ENCODE measurements at regions not wholly inside any gene's neighbourhood (a gene's known extent, or its start where the extent isn't known, plus 50 kb on each side); places are given as distances from the start of the nearest gene placed in this dataset.
A peak's percentile ranks its signal among the peaks of the same experiment; 100 is the strongest.

GRCh38 chr3:127091376-127091775 is 101.6 kb upstream of the PRR23E start:
- no peak for DNase-seq

GRCh38 chr3:127092368-127092767 is 100.6 kb upstream of the PRR23E start:
- DNase-seq: no peak

- no peak for DNase-seq
Observed at GRCh38 chr3:127092776-127093175, 100.2 kb upstream of the PRR23E start.

- no peak for DNase-seq
Observed at GRCh38 chr3:127093312-127093711, 99.6 kb upstream of the PRR23E start.

- no peak for DNase-seq
Observed at GRCh38 chr3:127095774-127096173, 97.2 kb upstream of the PRR23E start.

- DNase-seq: no peak
Observed at GRCh38 chr3:127096256-127097071, 96.5 kb upstream of the PRR23E start.

GRCh38 chr3:127097072-127097405 is 95.9 kb upstream of the PRR23E start:
- no peak for DNase-seq

- DNase-seq: no peak
Observed at GRCh38 chr3:127097481-127097880, 95.5 kb upstream of the PRR23E start.

- DNase-seq: no peak
Observed at GRCh38 chr3:127099982-127100381, 92.9 kb upstream of the PRR23E start.

GRCh38 chr3:127100459-127101410 is 92.2 kb upstream of the PRR23E start:
- DNase-seq: no peak

- DNase-seq: no peak
Observed at GRCh38 chr3:127101411-127102187, 91.3 kb upstream of the PRR23E start.

- no peak for DNase-seq
Observed at GRCh38 chr3:127102188-127102520, 90.8 kb upstream of the PRR23E start.

- no peak for DNase-seq
Observed at GRCh38 chr3:127102587-127102986, 90.3 kb upstream of the PRR23E start.

GRCh38 chr3:127103080-127103479 is 89.9 kb upstream of the PRR23E start:
- DNase-seq: no peak

- peak; percentile 56 for DNase-seq
Observed at GRCh38 chr3:127104586-127104985, 88.3 kb upstream of the PRR23E start.

GRCh38 chr3:127105587-127105986 is 87.3 kb upstream of the PRR23E start:
- no peak for DNase-seq

- no peak for DNase-seq
Observed at GRCh38 chr3:127106053-127106452, 86.9 kb upstream of the PRR23E start.

- DNase-seq: no peak
Observed at GRCh38 chr3:127106456-127106855, 86.5 kb upstream of the PRR23E start.

- no peak for DNase-seq
Observed at GRCh38 chr3:127107002-127107401, 85.9 kb upstream of the PRR23E start.

- no peak for DNase-seq
Observed at GRCh38 chr3:127107491-127108375, 85.2 kb upstream of the PRR23E start.

- DNase-seq: no peak
Observed at GRCh38 chr3:127108796-127109195, 84.1 kb upstream of the PRR23E start.

- DNase-seq: no peak
Observed at GRCh38 chr3:127110982-127111693, 81.8 kb upstream of the PRR23E start.

All from NCI-H1105 treated with DMSO at 0.1 percent for 48 hours (cell line).